ENCODE measurements at regions not wholly inside any gene's neighbourhood (a gene's known extent, or its start where the extent isn't known, plus 50 kb on each side); places are given as distances from the start of the nearest gene placed in this dataset.

DNA sequence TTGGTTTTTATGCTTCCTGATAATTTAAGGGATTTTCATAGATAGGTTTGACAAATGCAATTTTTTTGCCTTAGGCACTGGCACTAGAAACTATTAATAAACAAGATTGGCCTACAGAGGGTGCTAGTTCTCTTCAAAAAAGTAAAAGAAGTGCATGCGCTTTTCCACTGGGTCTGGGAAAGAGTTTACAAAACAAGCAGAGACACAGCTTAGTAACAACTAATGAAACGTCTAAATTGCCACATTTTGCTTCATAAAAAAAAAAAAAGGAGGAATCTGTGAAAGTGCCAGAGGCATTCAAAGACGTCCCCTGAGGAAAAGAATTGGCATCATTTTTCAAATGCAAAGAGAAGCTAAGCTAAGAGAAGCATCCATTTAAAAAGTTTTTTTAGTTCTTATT is 58.3 kb upstream of the EEA1 start:
- no peaks in the 10 kb centered on the region for H3K27me3 ChIP-seq (ENCODE audit: insufficient read depth, low read depth, severe bottlenecking)
- H3K36me3 ChIP-seq: no peaks in the 10 kb centered on the region
- no peaks in the 10 kb centered on the region for H3K9me3 ChIP-seq (ENCODE audit: severe bottlenecking)
- H3K27ac ChIP-seq: no peak overlapping the region
- TF ChIP-seq, protein P1, sequence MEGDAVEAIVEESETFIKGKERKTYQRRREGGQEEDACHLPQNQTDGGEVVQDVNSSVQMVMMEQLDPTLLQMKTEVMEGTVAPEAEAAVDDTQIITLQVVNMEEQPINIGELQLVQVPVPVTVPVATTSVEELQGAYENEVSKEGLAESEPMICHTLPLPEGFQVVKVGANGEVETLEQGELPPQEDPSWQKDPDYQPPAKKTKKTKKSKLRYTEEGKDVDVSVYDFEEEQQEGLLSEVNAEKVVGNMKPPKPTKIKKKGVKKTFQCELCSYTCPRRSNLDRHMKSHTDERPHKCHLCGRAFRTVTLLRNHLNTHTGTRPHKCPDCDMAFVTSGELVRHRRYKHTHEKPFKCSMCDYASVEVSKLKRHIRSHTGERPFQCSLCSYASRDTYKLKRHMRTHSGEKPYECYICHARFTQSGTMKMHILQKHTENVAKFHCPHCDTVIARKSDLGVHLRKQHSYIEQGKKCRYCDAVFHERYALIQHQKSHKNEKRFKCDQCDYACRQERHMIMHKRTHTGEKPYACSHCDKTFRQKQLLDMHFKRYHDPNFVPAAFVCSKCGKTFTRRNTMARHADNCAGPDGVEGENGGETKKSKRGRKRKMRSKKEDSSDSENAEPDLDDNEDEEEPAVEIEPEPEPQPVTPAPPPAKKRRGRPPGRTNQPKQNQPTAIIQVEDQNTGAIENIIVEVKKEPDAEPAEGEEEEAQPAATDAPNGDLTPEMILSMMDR (IDR thresholded peaks at IDR 0.05; ENCODE audit: low read depth, low read length): peak; percentile 30; the same call in 1 of the 2 replicates
- peak; percentile 15 for DNase-seq
- no peak overlapping the region for H3K4me3 ChIP-seq (ENCODE audit: low read depth, low read length)

DNA sequence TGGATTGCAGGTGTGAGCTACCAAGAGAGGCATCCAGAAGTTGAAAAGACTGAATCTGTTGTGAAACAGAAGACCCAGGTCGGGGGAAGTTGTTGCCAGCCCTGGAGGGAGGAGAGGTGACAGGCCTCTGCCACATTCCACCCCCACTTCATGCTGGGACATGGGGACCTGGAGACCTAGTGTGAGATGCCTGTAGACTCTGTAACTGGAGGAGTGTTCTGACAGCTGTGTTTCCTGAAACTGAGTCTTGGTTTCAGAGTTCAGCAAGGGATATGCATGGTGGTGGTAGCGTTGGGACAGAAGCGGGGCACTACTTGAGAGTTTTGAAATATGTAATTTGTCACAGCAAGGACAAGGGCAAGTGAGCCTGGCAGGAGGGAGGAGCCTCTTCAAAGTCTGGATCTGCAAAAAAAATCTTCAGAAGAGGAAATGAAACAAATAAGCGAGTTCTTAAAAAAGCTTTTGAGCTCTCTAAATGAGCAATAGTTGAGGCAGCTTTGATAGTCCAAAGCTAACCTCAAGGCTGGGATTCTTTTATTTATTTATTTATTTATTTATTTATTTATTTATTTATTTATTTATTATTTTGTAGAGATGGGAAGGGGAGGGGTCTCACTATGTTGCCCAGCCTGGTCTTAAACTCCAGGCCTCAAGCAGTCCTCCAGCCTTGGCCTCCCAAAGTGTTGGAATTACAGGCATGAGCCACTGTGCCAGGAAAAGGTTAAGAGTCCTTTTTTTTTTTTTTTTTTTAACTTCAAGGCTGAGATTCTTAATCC is 58.9 kb upstream of the EEA1 start:
- H3K27ac ChIP-seq: no peak overlapping the region
- H3K36me3 ChIP-seq: no peaks in the 10 kb centered on the region
- TF ChIP-seq, protein P1 (IDR thresholded peaks at IDR 0.05; ENCODE audit: low read depth, low read length): no peak
- H3K9me3 ChIP-seq (ENCODE audit: severe bottlenecking): no peaks in the 10 kb centered on the region
- H3K27me3 ChIP-seq (ENCODE audit: insufficient read depth, low read depth, severe bottlenecking): no peaks in the 10 kb centered on the region
- H3K4me3 ChIP-seq (ENCODE audit: low read depth, low read length): no peak overlapping the region
- no peak for DNase-seq

DNA sequence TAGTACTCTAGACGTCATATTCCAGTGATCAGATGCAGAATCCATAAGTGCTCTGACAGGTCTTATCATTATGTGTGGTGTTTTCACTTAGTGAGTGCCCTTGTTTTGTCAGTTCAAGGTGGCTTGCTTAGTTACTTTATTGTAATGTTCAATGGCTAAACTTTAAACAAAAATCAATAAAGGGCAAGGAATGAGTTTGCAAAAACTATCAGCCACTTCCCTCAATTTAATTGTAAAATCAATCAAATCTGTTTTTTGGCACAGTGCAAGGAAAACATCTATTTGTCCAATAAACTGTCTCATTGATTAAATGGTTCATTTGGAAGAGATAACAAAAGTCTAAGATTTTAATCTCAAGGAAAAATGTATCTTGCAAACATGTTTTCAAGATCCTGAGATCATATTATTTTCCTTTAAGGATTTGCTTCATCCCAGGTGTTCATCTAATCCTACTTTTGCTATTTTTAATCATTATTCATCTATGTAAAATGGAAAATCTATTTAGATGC is 59.6 kb upstream of the EEA1 start:
- TF ChIP-seq, protein P1 (IDR thresholded peaks at IDR 0.05; ENCODE audit: low read depth, low read length): no peak
- no peak for DNase-seq
- H3K36me3 ChIP-seq: no peaks in the 10 kb centered on the region
- H3K27me3 ChIP-seq (ENCODE audit: insufficient read depth, low read depth, severe bottlenecking): no peaks in the 10 kb centered on the region
- no peaks in the 10 kb centered on the region for H3K9me3 ChIP-seq (ENCODE audit: severe bottlenecking)
- no peak overlapping the region for H3K27ac ChIP-seq
- H3K4me3 ChIP-seq (ENCODE audit: low read depth, low read length): no peak overlapping the region

DNA sequence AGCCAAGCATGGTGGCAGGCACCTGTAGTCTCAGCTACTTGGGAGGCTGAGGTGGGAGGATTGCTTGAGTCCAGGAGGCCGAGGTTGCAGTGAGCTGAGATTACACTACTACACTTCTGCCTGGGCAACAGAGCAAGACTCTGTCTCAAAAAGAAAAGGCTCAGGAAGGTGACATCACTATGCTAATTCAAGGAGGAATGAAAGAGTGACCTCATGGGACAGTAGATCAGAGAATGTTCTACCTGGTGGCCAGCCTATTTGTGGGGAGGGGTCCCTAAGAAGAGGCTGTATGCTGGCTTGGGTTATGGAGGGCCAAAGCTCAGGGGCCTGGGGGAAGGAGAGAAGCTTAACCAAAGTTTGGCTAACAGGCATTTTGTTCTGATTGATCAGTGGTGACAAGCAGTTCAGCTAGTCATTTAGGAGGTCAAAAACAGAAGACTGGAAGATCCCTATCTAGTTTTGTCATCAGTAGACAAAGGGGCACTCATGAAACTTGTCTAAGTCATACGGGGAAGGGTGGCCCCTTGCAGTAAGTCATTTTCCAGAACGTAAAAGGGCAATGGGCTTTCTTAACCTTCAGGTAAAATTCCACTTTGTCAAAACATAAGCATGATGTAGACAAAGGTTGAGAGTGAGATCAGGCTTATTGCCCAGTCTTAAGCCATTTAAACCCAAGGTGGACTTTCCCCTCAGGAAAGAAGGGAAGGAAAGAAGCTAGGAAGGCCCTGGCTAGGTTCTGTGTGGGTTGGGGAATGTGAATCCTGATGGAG is 60.8 kb upstream of the EEA1 start:
- H3K4me3 ChIP-seq (ENCODE audit: low read depth, low read length): no peak overlapping the region
- H3K27me3 ChIP-seq (ENCODE audit: insufficient read depth, low read depth, severe bottlenecking): no peaks in the 10 kb centered on the region
- H3K36me3 ChIP-seq: no peaks in the 10 kb centered on the region
- DNase-seq: no peak
- H3K27ac ChIP-seq: no peak overlapping the region
- H3K9me3 ChIP-seq (ENCODE audit: severe bottlenecking): no peaks in the 10 kb centered on the region
- TF ChIP-seq, protein P1 (IDR thresholded peaks at IDR 0.05; ENCODE audit: low read depth, low read length): no peak

DNA sequence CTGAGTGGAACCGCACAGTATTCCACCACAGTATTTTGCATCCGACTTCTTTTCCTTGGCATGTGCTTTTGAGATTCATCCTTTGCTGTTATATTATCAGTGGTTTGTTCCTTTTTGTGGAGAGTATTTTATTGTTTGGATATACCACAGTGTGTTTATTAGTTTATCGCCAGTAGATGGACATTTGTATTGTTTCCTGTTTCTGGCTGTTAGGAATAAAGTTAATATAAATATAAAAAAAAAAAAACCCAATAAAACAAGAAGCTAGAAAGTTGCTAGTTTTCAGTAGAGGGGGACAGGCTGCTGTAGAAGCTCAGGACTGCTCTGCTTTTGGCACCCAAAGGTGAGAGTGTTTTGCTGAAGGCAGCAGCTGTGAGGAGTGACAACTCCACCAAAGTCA is 62.0 kb upstream of the EEA1 start:
- TF ChIP-seq, protein P1 (IDR thresholded peaks at IDR 0.05; ENCODE audit: low read depth, low read length): no peak
- no peaks in the 10 kb centered on the region for H3K36me3 ChIP-seq

More for the DNA sequence above, 62.0 kb upstream of the EEA1 start:
- Histone ChIP-seq H3K9me3 (ENCODE audit: severe bottlenecking) (no peaks in the 10 kb centered on the region), H3K4me3 (ENCODE audit: low read depth, low read length) (no peak overlapping the region), H3K27ac (no peak overlapping the region), H3K27me3 (ENCODE audit: insufficient read depth, low read depth, severe bottlenecking) (no peaks in the 10 kb centered on the region)
- DNase-seq: no peak

Measured in WERI-Rb-1 (cell line).